HG02885 (cell line): ENCODE measurements at regions not wholly inside any gene's neighbourhood (a gene's known extent, or its start where the extent isn't known, plus 50 kb on each side); places are given as distances from the start of the nearest gene placed in this dataset.
"Not testable (repeated sequence)": the region's sequence is repeated elsewhere in the genome, so short reads cannot be mapped to it uniquely, and the experiment has no call there.

Experiments used
- ATAC-seq: cut with Tn5 transposase; IDR thresholded peaks from one replicate; pipeline ENCODE4 v1.9.1; 2021; ENCODE audit warnings: mild to moderate bottlenecking; ENCODE audit not compliant: unreplicated experiment, poor library complexity

- ATAC-seq: no peak
Measured at GRCh38 chr16:7278636-7279035, 54.0 kb upstream of the RBFOX1 start.

- ATAC-seq: no peak
Measured at GRCh38 chr16:7272567-7273158, 60.0 kb upstream of the RBFOX1 start.

- no peak for ATAC-seq
Measured at GRCh38 chr16:7271486-7271885, 61.2 kb upstream of the RBFOX1 start.

- ATAC-seq: no peak
Measured at GRCh38 chr16:7270823-7271222, 61.8 kb upstream of the RBFOX1 start.

GRCh38 chr16:7270006-7270405 is 62.6 kb upstream of the RBFOX1 start:
- ATAC-seq: no peak

GRCh38 chr16:7268182-7268581 is 64.5 kb upstream of the RBFOX1 start:
- no peak for ATAC-seq

- ATAC-seq: no peak
Measured at GRCh38 chr16:7257016-7257415, 75.6 kb upstream of the RBFOX1 start.

GRCh38 chr16:7246578-7246977 is 86.1 kb upstream of the RBFOX1 start:
- no peak for ATAC-seq

- no peak for ATAC-seq
Measured at GRCh38 chr16:7239547-7239946, 93.1 kb upstream of the RBFOX1 start.

GRCh38 chr16:7236824-7237410 is 95.7 kb upstream of the RBFOX1 start:
- no peak for ATAC-seq

- ATAC-seq: no peak
Measured at GRCh38 chr16:7233975-7234374, 98.7 kb upstream of the RBFOX1 start.

GRCh38 chr16:7231762-7232161 is 100.9 kb upstream of the RBFOX1 start:
- no peak for ATAC-seq

- not testable (repeated sequence) for ATAC-seq
Measured at GRCh38 chr16:7229433-7230218, 103.0 kb upstream of the RBFOX1 start.

- ATAC-seq: no peak
Measured at GRCh38 chr16:7227229-7227721, 105.4 kb upstream of the RBFOX1 start.

- no peak for ATAC-seq
Measured at GRCh38 chr16:7221157-7221556, 111.5 kb upstream of the RBFOX1 start.

- no peak for ATAC-seq
Measured at GRCh38 chr16:7218936-7219335, 113.7 kb upstream of the RBFOX1 start.

- ATAC-seq: no peak
Measured at GRCh38 chr16:7217797-7218196, 114.8 kb upstream of the RBFOX1 start.

- ATAC-seq: no peak
Measured at GRCh38 chr16:7216719-7217118, 115.9 kb upstream of the RBFOX1 start.

- ATAC-seq: no peak
Measured at GRCh38 chr16:7211781-7212180, 120.9 kb upstream of the RBFOX1 start.

GRCh38 chr16:7209598-7209997 is 123.0 kb upstream of the RBFOX1 start:
- ATAC-seq: no peak

GRCh38 chr16:7206469-7206868 is 126.2 kb upstream of the RBFOX1 start:
- ATAC-seq: no peak

GRCh38 chr16:7200320-7200719 is 132.3 kb upstream of the RBFOX1 start:
- ATAC-seq: no peak
